Pancreas (tissue), 10 donors: ENCODE measurements at regions not wholly inside any gene's neighbourhood (a gene's known extent, or its start where the extent isn't known, plus 50 kb on each side); places are given as distances from the start of the nearest gene placed in this dataset.

Experiments used
- ATAC-seq, 4 donors: fragments of 200-7000 bp; cut with Tn5 transposase; one replicate each; pipeline versions ENCODE4 v1.8.0 to v1.9.1; 2020; ENCODE audit warnings: mild to moderate bottlenecking in 4 of 4, moderate library complexity in 4 of 4
- DNase-seq, 6 donors: peaks; one replicate each; pipeline ENCODE4 v3.0.0-alpha.2; 2020
- FAIRE-seq: peaks from 2 replicates; lab custom pipeline; 2012; peaks lifted over from hg19 to GRCh38; lab: Jason Lieb, UNC
- H3K27ac ChIP-seq, 4 donors: fragments of 200-600 bp; sonication (generic); 1 replicate in 3 of 4; 2 replicates in 1 of 4; pipeline versions ENCODE4 v1.5.0 to v1.8.0; 2020
- H3K27me3 ChIP-seq, 4 donors: fragments of 200-600 bp; one replicate each; pipeline ENCODE4 v1.8.0; 2021
- H3K36me3 ChIP-seq, 3 donors: fragments of 200-600 bp; sonication (generic) in 1 of 3; one replicate each; pipeline versions ENCODE4 v1.5.0 to v1.8.0; 2020 to 2021
- H3K4me1 ChIP-seq, 3 donors: fragments of 200-600 bp; one replicate each; pipeline ENCODE4 v1.8.0; 2021
- H3K4me3 ChIP-seq, 4 donors: fragments of 200-600 bp; sonication (generic) in 2 of 4; one replicate each; pipeline versions ENCODE4 v1.5.0 to v1.8.0; 2020 to 2021
- H3K9me3 ChIP-seq, 4 donors: fragments of 200-600 bp; one replicate each; pipeline ENCODE4 v1.8.0; 2021
- WGBS, 2 donors: extraction: QIAGEN DNeasy Blood & Tissue Kit; methylation state at CpG; one replicate each; pipeline ENCODE4 v1.1.7; 2013; 5-methylcytosine and 5-hydroxymethylcytosine counted together
- intact Hi-C, 3 donors: fragments of 100-400 bp; cut with DNase I; formaldehyde crosslinking; loops; one replicate each; pipeline versions ENCODE4 v1.11.1 to v1.14.2; 2022
- TF ChIP-seq, protein P1 (sequence below), 4 donors: fragments of 200-600 bp; sonication (generic) in 3 of 4; IDR thresholded peaks; one replicate each; pipeline versions ENCODE4 v1.5.0 to v1.8.0; 2021; ENCODE audit warnings: antibody characterized with exemption in 4 of 4
- donor health status: healthy with polysubstance abuse.
- donor health status: DM: no; HTN: no; CAD: no; lungs with moderate emphysema.
- donor health status: DM: no; HTN: no; CAD: no.
- donor health status: control.
- donor health status: control.
- donor health status: Bipolar disorder and iron deficiency.
- donor health status: DM: yes; HTN: yes; CAD: no.
- donor health status: DM: no; HTN: no; CAD: no.
- donor health status: DM: no; HTN: no; CAD: no.
- donor health status: DM: yes; HTN: yes; CAD: no.

DNA sequence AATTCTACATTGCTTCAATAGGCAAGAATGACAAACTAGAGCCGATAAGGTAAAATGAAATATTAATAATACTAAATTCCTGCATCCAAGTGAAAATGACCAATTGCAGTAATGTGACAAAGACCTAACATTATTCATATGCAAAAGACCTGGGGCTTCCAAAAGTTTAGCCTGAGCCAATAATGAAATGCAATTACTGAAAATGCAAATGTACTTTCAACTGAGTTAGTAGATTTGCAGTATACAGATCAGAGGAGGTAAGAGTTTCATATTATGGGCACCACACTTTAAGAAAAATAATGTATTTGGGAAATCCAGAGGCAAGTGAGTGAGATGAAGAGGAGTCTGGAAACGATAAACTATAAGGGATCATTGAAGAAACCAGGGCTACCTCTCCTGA lies 193.7 kb upstream of the GMDS start:
- Histone ChIP-seq H3K36me3 (peaks cover 0 to 4% (median 0%) of the 10 kb centered on the region in 3 donors), H3K4me1 (no peaks in the 10 kb centered on the region), H3K27me3 (no peaks in the 10 kb centered on the region), H3K27ac (no peak overlapping the region), H3K4me3 (no peak overlapping the region), H3K9me3 (peaks cover 0 to 4% (median 0%) of the 10 kb centered on the region in 4 donors)
- FAIRE-seq (no peak), ATAC-seq (no peak), DNase-seq (no peak)
- TF ChIP-seq, protein P1, sequence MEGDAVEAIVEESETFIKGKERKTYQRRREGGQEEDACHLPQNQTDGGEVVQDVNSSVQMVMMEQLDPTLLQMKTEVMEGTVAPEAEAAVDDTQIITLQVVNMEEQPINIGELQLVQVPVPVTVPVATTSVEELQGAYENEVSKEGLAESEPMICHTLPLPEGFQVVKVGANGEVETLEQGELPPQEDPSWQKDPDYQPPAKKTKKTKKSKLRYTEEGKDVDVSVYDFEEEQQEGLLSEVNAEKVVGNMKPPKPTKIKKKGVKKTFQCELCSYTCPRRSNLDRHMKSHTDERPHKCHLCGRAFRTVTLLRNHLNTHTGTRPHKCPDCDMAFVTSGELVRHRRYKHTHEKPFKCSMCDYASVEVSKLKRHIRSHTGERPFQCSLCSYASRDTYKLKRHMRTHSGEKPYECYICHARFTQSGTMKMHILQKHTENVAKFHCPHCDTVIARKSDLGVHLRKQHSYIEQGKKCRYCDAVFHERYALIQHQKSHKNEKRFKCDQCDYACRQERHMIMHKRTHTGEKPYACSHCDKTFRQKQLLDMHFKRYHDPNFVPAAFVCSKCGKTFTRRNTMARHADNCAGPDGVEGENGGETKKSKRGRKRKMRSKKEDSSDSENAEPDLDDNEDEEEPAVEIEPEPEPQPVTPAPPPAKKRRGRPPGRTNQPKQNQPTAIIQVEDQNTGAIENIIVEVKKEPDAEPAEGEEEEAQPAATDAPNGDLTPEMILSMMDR (IDR thresholded peaks at IDR 0.05), result no peak
- 94 to 96% methylated on average over 2 of the region's 2 CpGs for WGBS, 2 donors
- intact Hi-C loops, result no loop called here

GRCh38 chr6:2436410-2437154 lies 191.2 kb upstream of the GMDS start:
- Histone ChIP-seq H3K4me3 (no peak overlapping the region), H3K27ac (no peak overlapping the region), H3K36me3 (peaks cover 0 to 4% (median 0%) of the 10 kb centered on the region in 3 donors), H3K4me1 (no peaks in the 10 kb centered on the region), H3K9me3 (no peaks in the 10 kb centered on the region), H3K27me3 (no peaks in the 10 kb centered on the region)
- DNase-seq, result no peak
- no peak for ATAC-seq
- 96 to 98% methylated on average over 23 of the region's 23 CpGs for WGBS, 2 donors
- FAIRE-seq, result no peak
- TF ChIP-seq, protein P1 (IDR thresholded peaks at IDR 0.05), result no peak
- intact Hi-C loops, result no loop called here

DNA sequence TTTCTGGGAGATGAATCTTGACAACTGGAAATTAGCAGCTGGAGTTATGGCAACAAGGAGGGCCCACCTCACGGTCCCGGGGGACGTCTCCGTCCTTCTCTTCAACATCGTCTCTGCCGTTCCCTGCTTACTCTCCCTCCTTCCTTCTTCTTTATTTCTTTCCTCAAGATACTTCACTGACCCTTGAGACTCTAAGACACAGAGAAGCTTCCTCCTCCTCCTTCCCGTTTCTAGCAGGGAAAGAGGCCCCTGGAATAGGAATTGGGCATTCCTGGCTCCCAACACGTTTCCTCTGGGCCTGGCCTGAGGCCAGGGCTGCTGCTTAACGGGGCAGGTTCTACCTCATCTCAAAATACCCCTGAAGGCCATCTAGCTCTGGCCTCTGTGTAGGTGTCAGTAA lies 189.9 kb upstream of the GMDS start:
- no peaks in the 10 kb centered on the region for H3K27me3 ChIP-seq
- no peak overlapping the region for H3K4me3 ChIP-seq
- TF ChIP-seq, protein P1 (IDR thresholded peaks at IDR 0.05), result no peak
- H3K27ac ChIP-seq, result no peak overlapping the region
- intact Hi-C loops, result no loop called here
- no peak for DNase-seq
- ATAC-seq, result no peak
- no peaks in the 10 kb centered on the region for H3K9me3 ChIP-seq
- no peaks in the 10 kb centered on the region for H3K4me1 ChIP-seq
- 86 to 91% methylated on average over 9 of the region's 9 CpGs for WGBS, 2 donors
- peaks cover 0 to 4% (median 0%) of the 10 kb centered on the region in 3 donors for H3K36me3 ChIP-seq
- no peak for FAIRE-seq

- Histone ChIP-seq H3K36me3 (peaks cover 0 to 4% (median 0%) of the 10 kb centered on the region in 3 donors), H3K27me3 (no peaks in the 10 kb centered on the region), H3K4me1 (no peaks in the 10 kb centered on the region), H3K9me3 (no peaks in the 10 kb centered on the region), H3K27ac (no peak overlapping the region), H3K4me3 (no peak overlapping the region)
- FAIRE-seq (no peak), ATAC-seq (no peak), DNase-seq (no peak)
- TF ChIP-seq, protein P1 (IDR thresholded peaks at IDR 0.05), result no peak
- WGBS, 2 donors, result 80 to 84% methylated on average over 6 of the region's 6 CpGs
- intact Hi-C loops, result no loop called here
These were observed 189.5 kb upstream of the GMDS start for GRCh38 chr6:2434912-2435311.

- no peak overlapping the region for H3K4me3 ChIP-seq
- no peaks in the 10 kb centered on the region for H3K27me3 ChIP-seq
- 94 to 95% methylated on average over 6 of the region's 6 CpGs for WGBS, 2 donors
- H3K9me3 ChIP-seq, result no peaks in the 10 kb centered on the region
- peak in 1 of 6 donors; percentile 19 for DNase-seq
- no peak overlapping the region for H3K27ac ChIP-seq
- FAIRE-seq, result no peak
- H3K36me3 ChIP-seq, result peaks cover 0 to under 1% (median 0%) of the 10 kb centered on the region in 3 donors
- no peaks in the 10 kb centered on the region for H3K4me1 ChIP-seq
- intact Hi-C loops, result no loop called here
- TF ChIP-seq, protein P1 (IDR thresholded peaks at IDR 0.05), result no peak
- ATAC-seq, result peak in 2 of 4 donors; percentile 42 to 64
These were observed 188.7 kb upstream of the GMDS start for GRCh38 chr6:2434116-2434515.
